ENCODE measurements at regions not wholly inside any gene's neighbourhood (a gene's known extent, or its start where the extent isn't known, plus 50 kb on each side); places are given as distances from the start of the nearest gene placed in this dataset.

DNA sequence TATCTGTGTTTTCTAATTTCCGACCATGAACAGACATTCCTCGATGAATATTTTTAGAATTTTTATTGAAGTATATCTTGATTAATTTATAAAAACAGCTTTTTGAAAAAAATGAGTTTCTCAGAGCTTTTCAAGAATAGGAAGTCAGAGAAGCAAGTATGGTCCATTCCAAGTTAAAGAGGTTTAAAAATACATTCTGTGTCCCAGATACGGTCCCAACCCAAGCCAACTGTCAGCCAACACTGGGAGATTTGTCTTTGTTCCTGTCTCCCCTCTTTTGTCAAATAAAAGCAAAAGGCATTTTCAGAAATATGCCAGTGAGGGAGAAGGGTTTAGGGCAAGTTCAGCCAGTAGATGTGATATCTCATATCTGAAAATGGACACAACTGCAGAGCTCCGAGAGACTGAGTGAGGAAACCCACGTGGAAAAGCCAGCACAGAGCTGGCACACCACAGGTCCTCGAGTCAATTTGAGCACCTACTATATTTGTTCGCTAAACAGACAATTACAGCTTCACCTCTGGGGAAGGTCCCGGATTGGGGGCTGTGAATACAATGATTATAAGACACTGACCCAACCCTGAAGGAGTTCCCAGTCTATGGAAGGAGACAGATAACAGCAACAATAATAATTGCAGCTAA lies 59.8 kb downstream of the C11orf91 start:
- TF ChIP-seq, protein P1, sequence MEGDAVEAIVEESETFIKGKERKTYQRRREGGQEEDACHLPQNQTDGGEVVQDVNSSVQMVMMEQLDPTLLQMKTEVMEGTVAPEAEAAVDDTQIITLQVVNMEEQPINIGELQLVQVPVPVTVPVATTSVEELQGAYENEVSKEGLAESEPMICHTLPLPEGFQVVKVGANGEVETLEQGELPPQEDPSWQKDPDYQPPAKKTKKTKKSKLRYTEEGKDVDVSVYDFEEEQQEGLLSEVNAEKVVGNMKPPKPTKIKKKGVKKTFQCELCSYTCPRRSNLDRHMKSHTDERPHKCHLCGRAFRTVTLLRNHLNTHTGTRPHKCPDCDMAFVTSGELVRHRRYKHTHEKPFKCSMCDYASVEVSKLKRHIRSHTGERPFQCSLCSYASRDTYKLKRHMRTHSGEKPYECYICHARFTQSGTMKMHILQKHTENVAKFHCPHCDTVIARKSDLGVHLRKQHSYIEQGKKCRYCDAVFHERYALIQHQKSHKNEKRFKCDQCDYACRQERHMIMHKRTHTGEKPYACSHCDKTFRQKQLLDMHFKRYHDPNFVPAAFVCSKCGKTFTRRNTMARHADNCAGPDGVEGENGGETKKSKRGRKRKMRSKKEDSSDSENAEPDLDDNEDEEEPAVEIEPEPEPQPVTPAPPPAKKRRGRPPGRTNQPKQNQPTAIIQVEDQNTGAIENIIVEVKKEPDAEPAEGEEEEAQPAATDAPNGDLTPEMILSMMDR (IDR thresholded peaks at IDR 0.05) = no peak
- TF ChIP-seq POLR2A (IDR thresholded peaks at IDR 0.05) = no peak

All from heart left ventricle (tissue), 13 donors.